HG03342 (cell line): ENCODE measurements at regions not wholly inside any gene's neighbourhood (a gene's known extent, or its start where the extent isn't known, plus 50 kb on each side); places are given as distances from the start of the nearest gene placed in this dataset.
"Not testable (repeated sequence)": the region's sequence is repeated elsewhere in the genome, so short reads cannot be mapped to it uniquely, and the experiment has no call there.

Source experiments
- ATAC-seq: cut with Tn5 transposase; IDR thresholded peaks from one replicate; pipeline ENCODE4 v1.9.1; 2021; ENCODE audit warnings: mild to moderate bottlenecking, moderate library complexity; ENCODE audit not compliant: unreplicated experiment

DNA sequence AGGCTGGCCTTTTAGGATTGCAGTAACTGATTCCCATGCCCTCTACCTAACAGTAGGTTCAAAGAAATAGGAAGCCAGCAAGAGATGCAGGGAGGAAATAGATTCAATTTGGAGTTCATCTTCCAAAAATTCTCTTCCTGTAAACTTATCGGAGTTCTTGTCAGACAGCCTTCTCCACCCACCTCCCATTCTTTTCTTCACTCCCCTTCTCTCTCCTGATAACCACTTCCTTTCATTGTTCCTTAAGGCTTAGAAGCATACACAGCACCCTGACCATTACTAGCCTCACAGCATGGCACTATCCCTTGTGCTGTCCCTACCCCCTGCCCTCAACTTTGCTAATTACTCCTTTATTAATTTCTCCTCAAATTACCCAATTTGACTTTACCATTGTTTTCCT is 130.4 kb upstream of the ADAMTS9 start:
- no peak for ATAC-seq

DNA sequence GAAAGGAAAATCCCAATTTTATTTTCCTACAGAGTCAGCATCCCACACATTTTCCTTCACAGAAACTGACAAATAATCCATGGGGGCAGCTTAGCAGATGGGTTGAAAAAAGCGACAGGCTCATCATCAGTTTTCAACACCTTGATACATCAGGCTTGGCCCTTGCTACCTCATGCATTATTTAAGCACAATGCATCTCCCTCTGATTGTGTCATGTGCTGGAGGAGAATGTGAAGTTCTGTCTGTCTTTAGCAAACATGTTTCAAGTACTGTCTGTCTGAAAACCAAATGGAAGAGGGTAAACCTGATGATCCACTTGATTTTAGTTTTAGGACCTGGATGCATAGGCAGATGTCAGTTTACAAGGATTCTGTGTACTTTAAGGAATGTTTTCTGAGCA is 128.6 kb upstream of the ADAMTS9 start:
- no peak for ATAC-seq

DNA sequence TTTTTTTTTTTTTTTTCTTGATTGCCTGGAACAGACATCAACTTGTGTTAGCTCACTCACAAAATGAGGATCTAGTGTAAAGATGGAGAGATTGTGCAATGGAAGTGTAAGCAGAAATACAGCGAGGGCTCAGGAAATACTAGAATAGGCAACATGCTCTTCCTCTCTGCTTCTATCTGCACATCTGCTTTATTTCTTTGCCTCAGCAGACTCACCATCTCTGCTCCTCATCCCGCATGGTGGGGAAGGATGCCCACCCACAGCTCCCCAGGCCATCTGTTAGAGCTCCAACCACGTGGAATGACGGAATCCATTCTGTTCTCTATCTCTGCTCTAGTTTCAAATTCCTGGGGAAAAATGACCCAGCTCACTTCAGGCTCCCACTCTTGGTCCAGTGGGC is 128.0 kb upstream of the ADAMTS9 start:
- ATAC-seq, result no peak

DNA sequence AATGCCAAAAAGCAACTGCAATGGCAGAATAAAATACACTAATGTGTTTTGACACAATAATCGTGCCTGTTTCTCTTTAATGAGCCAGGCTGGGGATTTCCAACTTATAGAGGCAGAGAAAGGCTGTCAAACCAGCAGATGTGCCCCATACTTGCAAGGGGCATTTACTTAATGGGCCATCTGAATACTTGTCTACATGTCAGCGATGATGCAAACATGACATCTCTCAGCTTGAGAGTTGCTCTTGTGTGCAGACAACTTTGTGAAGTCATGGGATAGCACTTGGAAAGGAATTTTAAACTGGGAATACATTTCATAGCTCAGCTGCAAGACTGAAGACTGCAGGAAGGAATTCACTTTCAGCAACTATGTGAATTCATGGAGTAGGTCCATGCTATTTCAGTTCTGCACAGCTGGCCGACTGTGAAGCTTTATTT is 127.4 kb upstream of the ADAMTS9 start:
- ATAC-seq, result no peak

DNA sequence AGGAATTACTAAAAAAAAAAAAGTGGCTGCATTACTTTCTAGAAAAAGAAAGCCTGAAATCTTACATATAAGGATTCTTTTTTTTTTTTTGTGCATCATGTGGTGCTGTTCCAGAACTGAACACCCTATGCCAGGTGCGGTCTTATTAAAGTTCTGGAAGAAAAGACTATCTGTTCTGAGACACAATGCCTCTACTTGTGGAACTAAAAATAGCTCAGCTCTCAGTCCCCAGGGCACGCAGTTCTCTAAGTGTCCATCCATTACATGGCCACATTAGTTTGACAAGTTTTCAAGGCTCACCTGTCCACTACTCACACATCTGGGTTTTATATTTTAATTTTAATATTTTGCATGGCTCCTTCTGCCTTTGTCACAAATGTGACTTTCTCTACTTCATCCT is 126.6 kb upstream of the ADAMTS9 start:
- no peak for ATAC-seq

DNA sequence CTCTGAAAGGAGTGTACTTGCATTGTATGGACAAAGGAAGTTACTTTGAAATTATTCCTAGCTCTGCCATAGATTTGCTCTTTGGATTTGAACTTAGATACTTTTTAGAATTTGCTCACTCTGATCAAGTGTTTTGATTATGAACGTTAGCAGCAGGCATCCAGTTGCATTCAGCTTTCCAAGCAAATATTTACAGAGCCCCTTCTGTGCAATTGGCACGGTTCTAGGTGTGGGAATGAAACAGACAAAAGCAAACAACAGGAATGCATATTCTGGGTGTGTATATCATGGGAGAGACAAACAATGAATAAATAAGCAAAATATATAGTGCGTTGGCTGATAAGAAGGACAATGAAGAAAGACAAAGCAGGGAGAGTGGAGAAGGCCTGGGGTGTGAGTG is 125.5 kb upstream of the ADAMTS9 start:
- no peak for ATAC-seq

DNA sequence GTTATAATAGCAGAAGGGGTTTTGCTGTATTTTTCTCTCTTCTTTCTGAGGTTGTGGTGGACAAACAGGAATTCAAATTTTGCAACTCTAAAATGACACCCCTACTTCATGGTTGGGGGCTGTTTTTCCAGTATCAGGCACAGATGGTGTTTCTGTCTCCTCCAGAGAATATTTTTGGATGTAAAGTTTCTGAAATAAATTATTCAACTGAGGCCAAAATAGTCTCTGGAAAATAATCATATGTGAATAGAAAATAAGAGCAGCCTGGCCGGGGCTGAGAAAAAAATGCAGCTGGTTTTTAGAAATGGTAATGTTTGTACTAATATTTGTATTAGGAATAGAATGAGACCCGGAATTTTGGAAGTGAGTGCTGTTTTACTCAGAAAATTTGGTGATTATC is 121.3 kb upstream of the ADAMTS9 start:
- no peak for ATAC-seq

DNA sequence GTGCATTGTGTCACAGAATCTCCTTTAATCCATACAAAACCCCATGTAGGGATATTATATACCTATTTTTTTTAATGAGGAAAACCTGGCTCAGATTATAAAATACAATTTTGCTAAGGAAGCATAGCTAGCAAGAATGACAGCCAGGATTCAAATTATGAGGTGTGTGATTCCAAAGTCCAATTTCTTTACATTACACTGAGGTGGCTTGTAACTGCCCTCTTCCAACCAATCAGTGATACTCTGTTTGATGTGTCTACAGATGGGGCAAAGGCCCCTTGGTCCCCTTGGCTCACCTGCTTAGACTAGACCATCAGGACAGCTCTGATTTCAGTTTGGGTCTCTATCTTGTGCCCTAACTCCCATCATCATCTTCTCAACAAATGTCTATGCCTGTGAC is 120.3 kb upstream of the ADAMTS9 start:
- ATAC-seq, result no peak

DNA sequence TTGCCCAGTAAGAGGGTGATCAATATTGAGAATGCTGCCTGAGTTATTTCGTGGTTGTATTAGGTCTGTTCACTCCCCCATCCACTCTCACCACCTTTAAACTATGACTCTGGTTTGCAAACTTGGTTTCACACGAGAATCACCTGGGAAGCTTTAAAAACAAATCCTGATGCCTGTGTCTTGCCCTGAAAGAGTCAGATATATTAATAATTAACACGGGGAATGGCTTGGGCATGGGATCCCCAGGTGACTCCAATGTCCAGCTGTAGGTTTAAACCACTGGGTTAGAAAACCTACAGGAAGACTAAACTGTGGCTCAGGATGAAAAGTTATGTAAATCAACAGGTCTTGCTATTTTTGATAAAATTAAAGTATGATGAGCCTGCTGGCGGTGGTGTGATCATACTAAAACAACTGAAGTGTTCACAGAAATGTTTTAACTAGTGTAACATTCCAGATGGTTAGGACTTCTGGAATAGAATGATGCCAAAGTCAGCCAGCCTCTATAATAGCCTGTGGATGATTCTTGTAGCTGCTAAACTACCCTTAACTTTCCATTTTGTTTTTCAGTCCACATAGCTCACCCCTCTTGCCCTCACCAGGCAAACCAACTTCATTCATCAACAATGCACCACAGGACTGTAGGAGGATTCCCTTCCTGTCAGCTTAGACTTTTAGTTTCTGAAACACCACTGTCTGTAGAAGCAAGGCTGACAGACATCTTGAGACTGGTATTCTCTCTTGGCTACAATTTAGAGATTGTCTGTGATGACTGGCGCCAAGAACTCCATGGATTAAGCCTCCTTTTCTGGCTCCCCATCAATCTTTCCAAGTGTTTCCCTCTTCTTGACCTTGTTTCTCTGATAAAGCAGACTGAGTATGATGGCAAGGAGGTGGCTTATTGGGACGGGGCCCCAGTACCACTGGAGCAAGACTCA is 119.1 kb upstream of the ADAMTS9 start:
- ATAC-seq, result no peak

DNA sequence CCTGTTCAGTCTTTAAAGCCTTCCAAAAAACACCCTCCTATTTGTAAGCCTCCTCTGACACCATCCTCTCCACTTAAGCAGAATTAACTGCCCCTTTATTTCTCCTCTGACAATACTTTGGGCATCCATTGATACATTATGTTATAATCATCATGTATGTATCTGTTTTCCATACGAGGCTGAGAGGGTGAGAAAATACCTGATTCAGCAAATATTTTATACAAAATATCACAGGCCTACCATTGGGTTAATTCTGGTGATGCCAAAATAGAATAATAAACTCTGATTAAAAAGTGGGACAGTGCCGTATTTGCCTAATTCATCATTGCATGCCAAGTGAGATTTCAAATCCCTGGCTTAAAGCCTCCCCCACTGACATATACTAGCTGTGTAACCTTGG is 118.2 kb upstream of the ADAMTS9 start:
- ATAC-seq, result no peak

DNA sequence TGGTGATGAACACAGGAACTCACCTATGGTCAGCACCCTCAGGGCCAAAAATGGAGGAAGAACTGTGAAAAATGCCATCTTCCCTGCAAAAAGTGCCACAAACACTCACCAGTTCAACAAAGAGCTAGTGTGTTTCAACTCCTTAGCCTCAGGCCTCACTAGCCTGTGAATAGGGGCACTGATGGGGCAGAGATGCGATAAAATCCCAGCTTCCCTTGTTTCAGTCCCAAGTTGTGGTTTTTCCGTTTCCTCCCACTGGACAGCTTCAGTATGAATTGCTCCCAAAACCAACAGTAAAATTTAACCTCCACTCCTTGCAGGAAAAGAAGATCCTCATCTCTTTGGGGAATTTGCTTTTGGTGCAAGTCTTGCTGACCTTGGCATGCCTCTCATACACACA is 117.4 kb upstream of the ADAMTS9 start:
- no peak for ATAC-seq

DNA sequence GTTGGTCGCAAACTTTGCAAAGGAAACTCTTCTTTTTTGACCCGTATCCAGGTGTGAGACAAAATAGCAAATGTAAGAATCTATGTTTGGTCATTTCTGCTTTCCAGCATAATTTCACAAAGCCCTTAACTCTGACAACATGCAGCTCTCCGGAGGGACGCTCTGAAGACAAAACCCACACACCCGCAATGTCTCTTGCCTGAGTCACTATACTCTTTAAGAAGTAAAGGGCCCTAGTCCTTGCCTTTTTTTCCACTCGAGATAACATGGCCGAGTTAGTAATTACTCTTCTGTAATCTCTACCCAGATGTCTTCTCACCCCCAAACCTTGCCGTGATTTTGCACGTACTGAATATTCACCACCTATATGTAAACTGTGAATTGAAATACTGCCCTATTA is 115.7 kb upstream of the ADAMTS9 start:
- no peak for ATAC-seq

DNA sequence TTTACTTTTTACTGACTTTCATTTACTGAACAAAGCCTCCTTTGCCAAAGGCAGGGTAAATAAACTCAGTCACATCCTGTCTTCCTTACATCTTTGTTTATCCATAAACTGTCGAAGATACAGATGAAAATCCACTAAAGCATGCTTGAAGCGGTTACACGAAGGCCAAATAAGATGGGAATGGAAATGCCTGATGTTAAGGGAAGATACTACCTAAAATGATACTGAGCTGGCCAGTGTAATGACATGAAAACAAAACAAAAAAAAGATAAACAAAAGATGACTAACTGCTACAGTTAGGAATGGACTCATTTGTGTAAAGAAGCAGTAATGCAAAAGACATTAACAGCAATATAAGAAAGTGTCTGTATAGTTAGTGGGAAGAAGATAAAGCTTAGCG is 114.7 kb upstream of the ADAMTS9 start:
- no peak for ATAC-seq

DNA sequence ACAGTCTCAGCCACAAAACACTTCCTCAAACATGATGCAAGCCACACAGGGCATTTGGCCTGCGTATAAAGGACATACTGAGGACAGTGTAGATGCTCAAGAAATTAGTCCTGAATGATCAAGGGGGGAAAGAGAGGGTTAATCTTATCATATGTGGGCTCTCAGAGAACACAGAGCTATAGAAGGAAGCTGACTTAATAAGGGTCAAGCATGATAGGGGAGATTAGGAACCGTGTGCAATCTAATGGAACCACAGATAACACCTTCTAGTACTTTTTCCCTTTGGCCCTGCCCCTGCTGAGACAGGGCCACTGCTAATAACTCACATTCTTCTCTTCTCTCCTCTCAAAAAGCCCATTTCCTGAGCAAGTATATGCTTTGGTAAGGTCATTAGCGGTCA is 114.1 kb upstream of the ADAMTS9 start:
- no peak for ATAC-seq

DNA sequence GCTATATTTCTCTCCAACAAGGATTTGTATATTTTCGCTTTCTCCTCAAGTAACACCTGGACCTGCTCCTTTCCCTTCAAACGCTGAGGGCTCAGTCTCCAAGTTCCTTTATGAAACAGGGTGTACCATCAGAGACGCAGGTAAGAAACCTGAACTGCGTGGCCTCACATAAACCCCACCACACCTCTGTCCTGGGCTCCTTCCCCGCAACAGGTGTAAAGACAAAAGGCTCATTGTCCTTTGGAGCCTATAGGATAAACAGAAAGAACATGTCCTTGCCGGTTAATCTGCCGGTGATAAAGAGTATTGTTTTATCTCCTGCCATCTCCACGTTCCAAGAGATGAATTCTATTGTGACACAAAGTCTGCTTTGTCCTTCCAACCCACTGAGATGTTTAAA is 111.8 kb upstream of the ADAMTS9 start:
- ATAC-seq, result no peak

DNA sequence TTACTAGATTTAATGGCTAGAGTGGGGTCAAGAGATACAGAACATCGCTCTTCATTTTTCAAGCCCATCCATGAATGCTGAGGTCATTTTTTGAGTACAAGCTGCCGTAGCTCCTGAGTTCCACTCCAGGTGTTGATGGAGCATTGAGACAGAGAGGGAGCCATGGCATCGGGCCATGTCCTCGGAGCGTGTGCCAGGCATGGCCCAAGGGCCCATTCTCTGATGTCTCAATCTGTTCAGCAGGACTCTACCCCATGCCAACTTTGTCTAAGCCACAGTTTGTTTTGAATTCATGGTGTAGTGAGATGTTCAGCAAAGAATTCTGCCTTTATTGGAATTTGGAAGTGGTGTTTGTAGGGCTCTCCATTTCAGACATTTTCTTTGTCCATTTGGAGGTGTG is 110.5 kb upstream of the ADAMTS9 start:
- no peak for ATAC-seq

DNA sequence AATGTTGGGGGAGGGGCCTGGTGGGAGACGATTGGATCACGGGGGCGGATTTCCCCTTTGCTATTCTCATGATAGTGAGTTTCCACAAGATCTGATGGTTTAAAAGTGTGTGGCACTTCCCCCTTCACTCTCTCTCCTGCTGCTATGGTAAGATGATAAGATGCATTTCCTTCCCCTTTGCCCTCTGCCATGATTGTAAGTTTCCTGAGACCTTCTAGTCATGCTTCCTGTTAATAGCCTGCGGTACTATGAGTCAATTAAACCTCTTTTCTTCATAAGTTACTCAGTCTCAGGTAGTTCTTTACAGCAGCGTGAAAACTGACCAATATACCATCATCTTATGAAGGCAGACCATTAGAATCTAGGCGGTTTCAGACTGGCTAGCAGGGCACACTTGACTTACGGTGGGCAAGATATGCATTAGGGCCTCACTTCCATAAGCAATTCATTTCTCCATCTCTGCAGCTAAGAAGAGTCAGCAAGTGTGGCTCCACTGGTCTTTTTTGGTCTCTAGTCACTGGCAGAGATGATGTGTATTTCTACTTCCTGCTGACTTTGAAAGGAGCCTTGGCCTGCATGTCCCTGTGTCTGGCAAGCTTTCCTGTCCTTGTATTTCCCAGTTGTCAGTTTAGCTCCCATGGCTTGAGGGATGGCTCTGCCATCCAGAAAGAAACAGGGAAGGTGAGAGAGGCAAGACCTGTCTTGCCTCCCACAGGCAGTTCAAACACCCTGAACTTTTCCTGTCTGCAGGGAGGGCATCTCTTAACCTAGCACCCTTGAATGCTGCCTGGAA is 109.0 kb upstream of the ADAMTS9 start:
- no peak for ATAC-seq

DNA sequence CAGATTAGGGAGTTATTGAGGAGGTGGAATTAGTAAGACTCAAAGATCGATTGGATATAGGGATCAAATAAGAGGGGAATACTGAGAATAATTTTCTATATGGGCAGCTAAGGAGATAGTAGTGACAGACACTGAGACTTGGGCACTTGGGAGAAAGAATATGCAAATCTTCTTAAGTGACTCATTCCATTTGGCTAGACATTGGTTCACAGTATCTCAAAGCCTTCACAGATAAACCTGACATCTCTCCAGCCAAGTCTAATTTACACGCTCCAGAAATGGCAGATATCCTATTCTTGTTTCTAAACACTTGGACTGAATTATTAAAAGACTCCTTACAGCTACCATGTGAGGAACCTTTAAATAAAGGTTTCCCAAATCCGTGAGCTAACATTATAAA is 104.6 kb upstream of the ADAMTS9 start:
- no peak for ATAC-seq

DNA sequence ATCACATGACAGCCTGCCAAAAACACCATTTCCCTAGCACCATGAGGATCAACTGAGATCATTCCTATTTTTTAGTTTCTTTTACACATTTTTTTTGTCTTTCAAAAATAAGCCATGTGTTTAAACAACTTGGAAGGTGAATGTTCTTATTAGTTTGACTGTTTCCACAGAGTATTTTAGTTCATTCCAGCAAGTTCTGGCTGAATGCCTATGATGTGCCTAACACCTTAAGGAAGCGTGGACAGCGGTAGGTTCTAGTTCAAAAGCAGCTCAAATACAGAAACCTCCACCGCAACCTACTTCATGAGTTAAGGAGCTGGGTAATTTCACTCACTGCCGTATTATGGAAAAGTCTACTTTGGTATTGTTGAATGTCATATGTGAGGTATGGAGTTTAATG is 101.3 kb upstream of the ADAMTS9 start:
- no peak for ATAC-seq

DNA sequence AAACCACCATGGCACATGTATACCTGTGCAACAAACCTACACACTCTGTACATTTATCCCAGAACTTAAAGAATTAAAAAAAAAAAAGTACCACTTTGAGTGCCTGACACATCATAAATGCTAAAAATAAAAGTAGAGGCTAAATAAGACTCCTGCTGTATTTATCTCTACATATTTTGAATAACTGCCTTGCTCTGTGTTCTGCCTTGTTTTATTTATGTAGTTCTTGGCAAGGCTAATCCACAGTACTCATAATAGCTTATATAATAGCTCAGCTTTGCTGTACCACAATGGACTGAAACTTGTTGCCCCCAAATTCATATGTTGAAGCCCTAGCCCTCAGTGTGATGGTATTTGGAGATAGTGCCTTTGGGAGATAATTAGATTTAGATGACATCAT is 95.4 kb upstream of the ADAMTS9 start:
- ATAC-seq, result no peak

DNA sequence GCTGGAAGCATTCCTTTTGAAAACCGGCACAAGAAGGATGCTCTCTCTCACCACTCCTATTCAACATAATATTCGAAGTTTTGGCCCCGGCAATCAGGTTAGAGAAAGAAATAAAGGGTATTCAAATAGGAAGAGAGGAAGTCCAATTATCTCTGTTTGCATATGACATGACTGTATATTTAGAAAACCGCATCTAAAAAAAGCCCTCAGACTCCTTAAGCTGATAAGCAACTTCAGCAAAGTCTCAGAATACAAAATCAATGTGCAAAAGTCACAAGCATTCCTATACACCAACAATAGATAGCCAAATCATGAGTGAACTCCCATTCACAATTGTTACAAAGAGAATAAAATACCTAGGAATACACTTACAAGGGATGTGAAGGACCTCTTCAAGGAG is 93.1 kb upstream of the ADAMTS9 start:
- ATAC-seq, result not testable (repeated sequence)

DNA sequence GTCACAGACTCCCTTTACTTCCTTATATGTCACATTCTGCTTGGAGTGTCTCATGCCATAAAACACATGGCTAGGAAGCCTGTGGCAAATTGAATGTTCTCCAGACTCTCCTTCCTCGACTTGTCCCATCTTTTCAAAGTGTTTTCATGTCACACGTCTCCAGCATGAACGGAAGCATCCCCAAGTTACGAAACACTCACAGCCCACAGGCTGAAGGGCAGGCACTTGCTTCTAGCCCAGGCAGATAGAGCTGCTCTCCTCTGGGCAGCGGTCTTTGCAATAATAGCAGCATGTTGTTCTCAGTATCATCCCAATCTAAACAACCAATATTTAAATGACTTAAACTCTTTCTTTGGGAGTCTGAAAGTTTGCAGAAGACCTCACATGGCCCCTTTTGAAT is 85.3 kb upstream of the ADAMTS9 start:
- ATAC-seq, result no peak
